ENCODE measurements at regions not wholly inside any gene's neighbourhood (a gene's known extent, or its start where the extent isn't known, plus 50 kb on each side); places are given as distances from the start of the nearest gene placed in this dataset.

DNA sequence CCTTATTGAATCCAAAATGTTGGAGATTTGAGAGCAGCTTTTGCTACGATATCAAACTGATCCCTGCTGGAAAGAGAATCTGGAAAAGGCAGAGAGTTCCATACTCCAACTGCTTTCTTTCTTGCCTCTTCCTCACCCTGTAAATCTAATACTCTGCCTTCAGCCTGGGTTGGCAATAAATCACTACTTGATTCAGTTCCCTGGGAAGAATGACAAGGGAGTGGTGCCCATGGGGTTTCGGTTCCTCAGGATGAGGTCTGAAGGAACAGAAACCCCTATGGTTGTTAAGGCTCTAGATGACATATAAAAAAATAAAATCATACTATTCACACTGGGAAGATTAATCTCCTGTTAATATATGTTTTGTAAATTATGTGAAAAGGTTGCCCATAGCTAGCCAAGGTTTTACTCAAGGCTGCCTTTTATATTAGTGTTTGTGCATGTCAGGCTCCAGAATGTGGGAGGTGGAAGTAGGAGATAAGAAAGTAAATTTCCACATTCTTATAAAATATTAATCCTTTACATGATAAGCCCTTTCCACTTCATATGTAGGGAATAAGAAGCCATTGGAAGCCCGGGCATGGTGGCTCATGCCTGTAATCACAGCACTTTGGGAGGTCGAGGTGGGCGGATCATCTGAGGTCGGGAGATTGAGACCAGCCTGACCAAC lies 106.2 kb upstream of the CACNA2D1 start (continued):
- TF ChIP-seq, protein P1, sequence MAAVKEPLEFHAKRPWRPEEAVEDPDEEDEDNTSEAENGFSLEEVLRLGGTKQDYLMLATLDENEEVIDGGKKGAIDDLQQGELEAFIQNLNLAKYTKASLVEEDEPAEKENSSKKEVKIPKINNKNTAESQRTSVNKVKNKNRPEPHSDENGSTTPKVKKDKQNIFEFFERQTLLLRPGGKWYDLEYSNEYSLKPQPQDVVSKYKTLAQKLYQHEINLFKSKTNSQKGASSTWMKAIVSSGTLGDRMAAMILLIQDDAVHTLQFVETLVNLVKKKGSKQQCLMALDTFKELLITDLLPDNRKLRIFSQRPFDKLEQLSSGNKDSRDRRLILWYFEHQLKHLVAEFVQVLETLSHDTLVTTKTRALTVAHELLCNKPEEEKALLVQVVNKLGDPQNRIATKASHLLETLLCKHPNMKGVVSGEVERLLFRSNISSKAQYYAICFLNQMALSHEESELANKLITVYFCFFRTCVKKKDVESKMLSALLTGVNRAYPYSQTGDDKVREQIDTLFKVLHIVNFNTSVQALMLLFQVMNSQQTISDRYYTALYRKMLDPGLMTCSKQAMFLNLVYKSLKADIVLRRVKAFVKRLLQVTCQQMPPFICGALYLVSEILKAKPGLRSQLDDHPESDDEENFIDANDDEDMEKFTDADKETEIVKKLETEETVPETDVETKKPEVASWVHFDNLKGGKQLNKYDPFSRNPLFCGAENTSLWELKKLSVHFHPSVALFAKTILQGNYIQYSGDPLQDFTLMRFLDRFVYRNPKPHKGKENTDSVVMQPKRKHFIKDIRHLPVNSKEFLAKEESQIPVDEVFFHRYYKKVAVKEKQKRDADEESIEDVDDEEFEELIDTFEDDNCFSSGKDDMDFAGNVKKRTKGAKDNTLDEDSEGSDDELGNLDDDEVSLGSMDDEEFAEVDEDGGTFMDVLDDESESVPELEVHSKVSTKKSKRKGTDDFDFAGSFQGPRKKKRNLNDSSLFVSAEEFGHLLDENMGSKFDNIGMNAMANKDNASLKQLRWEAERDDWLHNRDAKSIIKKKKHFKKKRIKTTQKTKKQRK (IDR thresholded peaks at IDR 0.05; ENCODE audit: low read depth, low read length) = no peak
- no peak for TF ChIP-seq STAT1 (conservative IDR thresholded peaks at IDR 0.05)
- TF ChIP-seq, protein P2, sequence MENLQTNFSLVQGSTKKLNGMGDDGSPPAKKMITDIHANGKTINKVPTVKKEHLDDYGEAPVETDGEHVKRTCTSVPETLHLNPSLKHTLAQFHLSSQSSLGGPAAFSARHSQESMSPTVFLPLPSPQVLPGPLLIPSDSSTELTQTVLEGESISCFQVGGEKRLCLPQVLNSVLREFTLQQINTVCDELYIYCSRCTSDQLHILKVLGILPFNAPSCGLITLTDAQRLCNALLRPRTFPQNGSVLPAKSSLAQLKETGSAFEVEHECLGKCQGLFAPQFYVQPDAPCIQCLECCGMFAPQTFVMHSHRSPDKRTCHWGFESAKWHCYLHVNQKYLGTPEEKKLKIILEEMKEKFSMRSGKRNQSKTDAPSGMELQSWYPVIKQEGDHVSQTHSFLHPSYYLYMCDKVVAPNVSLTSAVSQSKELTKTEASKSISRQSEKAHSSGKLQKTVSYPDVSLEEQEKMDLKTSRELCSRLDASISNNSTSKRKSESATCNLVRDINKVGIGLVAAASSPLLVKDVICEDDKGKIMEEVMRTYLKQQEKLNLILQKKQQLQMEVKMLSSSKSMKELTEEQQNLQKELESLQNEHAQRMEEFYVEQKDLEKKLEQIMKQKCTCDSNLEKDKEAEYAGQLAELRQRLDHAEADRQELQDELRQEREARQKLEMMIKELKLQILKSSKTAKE (IDR thresholded peaks at IDR 0.05; ENCODE audit: low read depth, poor library complexity, severe bottlenecking) = no peak

DNA sequence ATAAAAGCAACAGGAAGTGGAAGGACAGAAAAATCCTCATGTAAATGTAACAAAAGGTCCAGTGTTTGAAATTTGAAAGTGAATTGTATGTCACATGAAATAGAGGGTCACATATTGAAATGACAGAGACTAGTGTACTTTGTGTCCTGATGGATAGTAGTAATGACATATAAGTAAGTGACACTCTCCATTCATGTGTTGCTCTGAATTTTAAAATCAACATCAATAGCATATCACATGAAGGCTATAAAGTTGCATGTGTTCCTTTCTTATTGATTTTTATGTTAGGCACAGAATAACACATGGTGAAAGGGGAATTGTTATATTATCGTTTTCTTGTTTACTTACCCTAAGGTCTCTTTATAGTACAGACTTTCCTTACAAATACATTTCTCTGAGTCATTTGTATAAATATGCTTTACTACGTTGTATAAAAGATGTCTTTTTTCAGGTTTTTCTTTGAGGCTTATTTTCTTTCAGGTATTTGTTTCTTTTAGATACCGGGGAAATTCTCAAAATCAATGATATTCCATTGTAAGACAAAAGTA lies 104.6 kb upstream of the CACNA2D1 start:
- Histone ChIP-seq H3K36me3 (ENCODE audit: control insufficient read depth in 2 of 2, insufficient read depth in 2 of 2, low read length in 1 of 2) (no peaks in the 10 kb centered on the region), H3K4me3 (no peak overlapping the region), H3K27me3 (replicated peaks in 1 of 2; ENCODE audit: control insufficient read depth in 2 of 2, insufficient read depth in 2 of 2, low read length in 1 of 2) (no peaks in the 10 kb centered on the region), H3K9me3 (replicated peaks; ENCODE audit: control insufficient read depth, insufficient read depth, low read length) (no peaks in the 10 kb centered on the region), H3K9ac (ENCODE audit: control insufficient read depth, insufficient read depth, low read length) (no peak overlapping the region), H4K20me1 (ENCODE audit: control insufficient read depth, insufficient read depth) (no peaks in the 10 kb centered on the region), H3K4me2 (ENCODE audit: control insufficient read depth, insufficient read depth) (no peak overlapping the region), H3K27ac (ENCODE audit: control insufficient read depth, insufficient read depth) (no peak overlapping the region), H3K79me2 (ENCODE audit: control insufficient read depth, insufficient read depth, low read length) (no peaks in the 10 kb centered on the region), H2AFZ (ENCODE audit: control insufficient read depth, low read depth, low read length) (no peak overlapping the region), H3K4me1 (ENCODE audit: control insufficient read depth, insufficient read depth, low read length) (no peaks in the 10 kb centered on the region)
- 37% methylated on average over 3 of the region's 3 CpGs for WGBS (ENCODE audit: insufficient coverage, insufficient replicate concordance, low lambda C conversion rate, missing lambda C conversion rate)
- ChIA-PET RAD21 (ENCODE audit: unreplicated experiment) (no interaction called here), CTCF (interaction anchor here (0.6 kb wide), 1 partner anchor 23 kb away, joined by 3 read pairs; no protein-coding TSS in a partner anchor), SMC1A (ENCODE audit: uncharacterized antibody, unreplicated experiment) (interaction anchor here (2.2 kb wide), 1 partner anchor 13 kb away, joined by 6 read pairs; no protein-coding TSS in a partner anchor), POLR2A (no interaction called here)
- intact Hi-C loops (cut with micrococcal nuclease; ENCODE audit: unreplicated experiment) (no loop called here), in situ Hi-C loops (cut with MboI) (no loop called here)
- ATAC-seq = no peak
- FAIRE-seq = no peak
- no TSS peak for BruUV-seq (replicated peaks)
- TF ChIP-seq, protein P3, sequence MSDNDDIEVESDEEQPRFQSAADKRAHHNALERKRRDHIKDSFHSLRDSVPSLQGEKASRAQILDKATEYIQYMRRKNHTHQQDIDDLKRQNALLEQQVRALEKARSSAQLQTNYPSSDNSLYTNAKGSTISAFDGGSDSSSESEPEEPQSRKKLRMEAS (IDR thresholded peaks at IDR 0.05; ENCODE audit: low read depth, low read length) = no peak
- TF ChIP-seq NBN (IDR thresholded peaks at IDR 0.05) (no peak), HSF1 (IDR thresholded peaks at IDR 0.05; ENCODE audit: low read depth, low read length) (no peak), TBL1XR1 (IDR thresholded peaks at IDR 0.05; ENCODE audit: low read depth, low read length) (no peak), SP1 (IDR thresholded peaks at IDR 0.05; ENCODE audit: low read depth, low read length) (no peak), SMAD1 (IDR thresholded peaks at IDR 0.05; ENCODE audit: low read depth, partially characterized antibody) (no peak), ZNF217 (IDR thresholded peaks at IDR 0.05) (no peak), IKZF1 (conservative IDR thresholded peaks at IDR 0.05) (no peak), RFX5 (IDR thresholded peaks at IDR 0.05; ENCODE audit: low read depth, low read length) (no peak), SUZ12 (IDR thresholded peaks at IDR 0.05; ENCODE audit: unreplicated experiment) (no peak)
- DNase-seq (ENCODE audit: low read depth, low spot score) = no peak
